DOHH2 (cell line): ENCODE measurements at regions not wholly inside any gene's neighbourhood (a gene's known extent, or its start where the extent isn't known, plus 50 kb on each side); places are given as distances from the start of the nearest gene placed in this dataset.

Experiments
- CTCF ChIP-seq: fragments of 200-600 bp; sonication (generic); IDR thresholded peaks from one replicate; pipeline ENCODE4 v1.5.1; 2014; ENCODE audit warnings: antibody characterized with exemption, mild to moderate bottlenecking, low read depth, low read length; ENCODE audit not compliant: poor library complexity, severe bottlenecking
- EZH2phosphoT487 ChIP-seq: fragments of 200-600 bp; sonication (generic); IDR thresholded peaks from 2 replicates; pipeline ENCODE4 v1.6.1; 2017; ENCODE audit warnings: borderline replicate concordance, mild to moderate bottlenecking, antibody characterized with exemption, low read length, moderate library complexity, mixed read lengths

- TF ChIP-seq CTCF = no peak
- no peak for TF ChIP-seq EZH2phosphoT487
Observed at GRCh38 chr3:102092617-102093466, 243.5 kb downstream of the NFKBIZ start.
